CD8-positive, alpha-beta memory T cell (primary cell): ENCODE measurements at regions not wholly inside any gene's neighbourhood (a gene's known extent, or its start where the extent isn't known, plus 50 kb on each side); places are given as distances from the start of the nearest gene placed in this dataset.

Source experiments
- CTCF ChIA-PET: fragments of 350-600 bp; sonication (Branson Sonifier 250); formaldehyde crosslinking; loops from one replicate; lab custom pipeline; 2021; ENCODE audit warnings: antibody characterized with exemption; lab: Charles Lee
- POLR2A ChIA-PET: fragments of 350-600 bp; sonication (Branson Sonifier 250); formaldehyde crosslinking; loops from one replicate; lab custom pipeline; 2021; ENCODE audit warnings: antibody characterized with exemption; lab: Charles Lee
- DNase-seq, 5 donors: peaks; one replicate each; pipeline versions ENCODE4 v3.0.0 to v3.0.0-alpha.2; 2020 to 2022; ENCODE audit warnings: mixed read lengths in 1 of 5
- H3K27ac ChIP-seq: one replicate; pipeline ENCODE4 v1.7.0; 2013; ENCODE audit warnings: low read depth, mild to moderate bottlenecking, low read length, moderate library complexity
- H3K27me3 ChIP-seq: 2 replicates; pipeline ENCODE4 v1.7.0; 2013; ENCODE audit warnings: low read length, mild to moderate bottlenecking; ENCODE audit not compliant: insufficient read depth, poor library complexity, severe bottlenecking
- H3K36me3 ChIP-seq: 2 replicates; pipeline ENCODE4 v1.7.0; 2013; ENCODE audit warnings: mild to moderate bottlenecking, low read length, moderate library complexity; ENCODE audit not compliant: insufficient read depth
- H3K4me1 ChIP-seq: 2 replicates; pipeline ENCODE4 v1.7.0; 2013; ENCODE audit warnings: mild to moderate bottlenecking, low read length, moderate library complexity; ENCODE audit not compliant: insufficient read depth
- H3K4me3 ChIP-seq: 2 replicates; pipeline ENCODE4 v1.7.0; 2013; ENCODE audit warnings: mild to moderate bottlenecking, low read length
- H3K9me3 ChIP-seq: 2 replicates; pipeline ENCODE4 v1.7.0; 2013; ENCODE audit warnings: mild to moderate bottlenecking, low read length
- H3K27ac Mint-ChIP-seq, 8 donors: one replicate each; pipeline ENCODE4 v1.8.0; 2020 to 2021; ENCODE audit warnings: mixed read lengths in 8 of 8, mild to moderate bottlenecking in 6 of 8, inconsistent platforms in 3 of 8, moderate library complexity in 3 of 8
- H3K27me3 Mint-ChIP-seq, 2 donors: one replicate each; pipeline ENCODE4 v1.8.0; 2020 to 2021; ENCODE audit warnings: mixed read lengths in 2 of 2, mild to moderate bottlenecking in 1 of 2, moderate library complexity in 1 of 2
- H3K36me3 Mint-ChIP-seq, 3 donors: one replicate each; pipeline ENCODE4 v1.8.0; 2020 to 2021; ENCODE audit warnings: mixed read lengths in 3 of 3, inconsistent platforms in 1 of 3, mild to moderate bottlenecking in 1 of 3
- H3K4me1 Mint-ChIP-seq, 3 donors: one replicate each; pipeline ENCODE4 v1.8.0; 2020 to 2021; ENCODE audit warnings: mixed read lengths in 3 of 3, inconsistent platforms in 1 of 3, mild to moderate bottlenecking in 1 of 3
- H3K4me3 Mint-ChIP-seq, 7 donors: one replicate each; pipeline ENCODE4 v1.8.0; 2020 to 2021; ENCODE audit warnings: mixed read lengths in 7 of 7, mild to moderate bottlenecking in 6 of 7, moderate library complexity in 4 of 7, inconsistent platforms in 2 of 7
- H3K9me3 Mint-ChIP-seq, 5 donors: one replicate each; pipeline ENCODE4 v1.8.0; 2020 to 2022; ENCODE audit warnings: mixed read lengths in 5 of 5, mild to moderate bottlenecking in 3 of 5, moderate library complexity in 2 of 5, inconsistent platforms in 1 of 5

DNA sequence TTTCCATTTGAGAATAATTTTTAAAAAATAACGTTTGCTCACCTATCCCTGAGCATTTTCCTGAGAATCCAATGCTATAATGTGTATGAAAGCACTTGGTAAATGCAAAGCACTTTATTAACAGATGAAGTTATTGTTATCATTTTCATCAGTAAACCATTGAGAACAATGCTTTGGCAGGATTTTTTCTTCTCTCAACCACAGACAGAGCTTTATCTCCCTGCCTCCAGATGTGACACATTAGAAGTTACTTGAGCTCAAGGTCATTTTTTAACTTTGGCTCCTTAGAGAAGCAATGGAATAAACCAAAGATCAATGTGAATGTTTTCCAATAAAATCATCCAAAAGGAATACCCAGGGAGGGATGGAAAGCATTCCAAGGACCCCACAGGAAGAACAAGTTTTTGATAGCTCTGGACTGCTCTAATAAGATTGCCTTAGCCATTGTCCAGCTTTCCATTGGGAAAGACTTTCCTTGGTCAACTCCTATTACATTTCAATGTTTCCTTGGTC, 118.9 kb upstream of the NT5C1B start:
- H3K4me3 Mint-ChIP-seq, result no peak overlapping the region
- DNase-seq, result no peak
- no peaks in the 10 kb centered on the region for H3K4me1 Mint-ChIP-seq
- peaks cover 3 to 15% (median 7%) of the 10 kb centered on the region in 5 donors for H3K9me3 Mint-ChIP-seq
- H3K27ac ChIP-seq, result no peak overlapping the region
- ChIA-PET POLR2A (no interaction called here), CTCF (no interaction called here)
- no peak overlapping the region for H3K27ac Mint-ChIP-seq
- no peaks in the 10 kb centered on the region for H3K4me1 ChIP-seq
- H3K27me3 Mint-ChIP-seq, result no peaks in the 10 kb centered on the region
- no peaks in the 10 kb centered on the region for H3K27me3 ChIP-seq
- no peaks in the 10 kb centered on the region for H3K36me3 ChIP-seq
- H3K4me3 ChIP-seq, result no peak overlapping the region
- H3K36me3 Mint-ChIP-seq, result peaks cover 0 to 22% (median 5%) of the 10 kb centered on the region in 3 donors
- H3K9me3 ChIP-seq, result no peaks in the 10 kb centered on the region

DNA sequence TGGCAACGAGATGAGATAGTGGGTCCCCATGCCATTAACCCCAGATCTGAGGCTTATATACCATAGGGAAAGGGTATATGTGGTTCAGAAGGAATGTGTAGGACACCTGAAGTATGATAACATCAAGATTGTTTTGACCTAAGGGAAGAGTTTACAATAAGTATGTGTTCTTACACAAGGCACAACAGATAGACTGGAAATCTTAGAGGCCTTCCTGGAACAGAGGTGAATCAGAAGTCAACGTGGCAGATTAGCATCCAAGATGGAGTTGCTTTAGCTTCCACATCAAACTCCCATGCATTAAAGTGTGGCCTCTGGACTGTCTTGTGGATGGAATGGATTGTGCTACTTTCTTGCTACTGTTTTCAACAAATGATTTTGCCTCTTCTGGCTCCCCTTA, 116.6 kb upstream of the NT5C1B start:
- Histone ChIP-seq H3K4me1 (no peaks in the 10 kb centered on the region), H3K4me3 (no peak overlapping the region), H3K27ac (no peak overlapping the region), H3K27me3 (no peaks in the 10 kb centered on the region), H3K36me3 (no peaks in the 10 kb centered on the region), H3K9me3 (no peaks in the 10 kb centered on the region)
- H3K9me3 Mint-ChIP-seq, result peaks cover 0 to 2% (median 0%) of the 10 kb centered on the region in 5 donors
- peaks cover 0 to 2% of the 10 kb centered on the region in 2 donors for H3K27me3 Mint-ChIP-seq
- peaks cover 0 to 23% (median 2%) of the 10 kb centered on the region in 3 donors for H3K36me3 Mint-ChIP-seq
- no peaks in the 10 kb centered on the region for H3K4me1 Mint-ChIP-seq
- no peak overlapping the region for H3K27ac Mint-ChIP-seq
- CTCF ChIA-PET, result no interaction called here
- no peak overlapping the region for H3K4me3 Mint-ChIP-seq
- POLR2A ChIA-PET, result no interaction called here
- DNase-seq, result no peak

DNA sequence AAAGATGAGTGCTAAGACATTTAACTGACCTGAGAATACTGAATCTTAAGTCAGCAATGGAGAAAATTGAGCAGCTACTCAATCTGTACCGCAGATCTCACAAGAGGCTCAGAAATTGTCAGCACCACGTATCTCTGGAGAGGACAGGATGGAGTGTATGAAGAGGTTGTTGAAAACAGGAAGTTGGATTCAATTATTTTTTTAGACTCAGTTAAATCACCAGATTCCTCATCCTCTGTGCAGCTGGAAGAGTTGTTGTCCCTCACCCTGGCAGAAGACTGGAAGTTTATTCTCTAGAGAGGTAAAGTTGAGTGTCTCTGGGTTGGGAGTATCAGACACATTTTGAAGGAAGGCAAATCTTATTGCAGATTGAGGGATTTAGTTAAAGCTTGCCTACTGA, 114.9 kb upstream of the NT5C1B start:
- no peaks in the 10 kb centered on the region for H3K9me3 ChIP-seq
- no peak overlapping the region for H3K4me3 Mint-ChIP-seq
- no peak overlapping the region for H3K4me3 ChIP-seq
- peaks cover 0 to 1% (median 0%) of the 10 kb centered on the region in 5 donors for H3K9me3 Mint-ChIP-seq
- CTCF ChIA-PET, result no interaction called here
- no peaks in the 10 kb centered on the region for H3K4me1 ChIP-seq
- no peak overlapping the region for H3K27ac ChIP-seq
- H3K36me3 Mint-ChIP-seq, result peaks cover 2 to 31% (median 4%) of the 10 kb centered on the region in 3 donors
- no peaks in the 10 kb centered on the region for H3K36me3 ChIP-seq
- H3K27me3 Mint-ChIP-seq, result peaks cover 0 to 2% of the 10 kb centered on the region in 2 donors
- POLR2A ChIA-PET, result no interaction called here
- DNase-seq, result no peak
- H3K27ac Mint-ChIP-seq, result no peak overlapping the region
- no peaks in the 10 kb centered on the region for H3K27me3 ChIP-seq
- no peaks in the 10 kb centered on the region for H3K4me1 Mint-ChIP-seq

DNA sequence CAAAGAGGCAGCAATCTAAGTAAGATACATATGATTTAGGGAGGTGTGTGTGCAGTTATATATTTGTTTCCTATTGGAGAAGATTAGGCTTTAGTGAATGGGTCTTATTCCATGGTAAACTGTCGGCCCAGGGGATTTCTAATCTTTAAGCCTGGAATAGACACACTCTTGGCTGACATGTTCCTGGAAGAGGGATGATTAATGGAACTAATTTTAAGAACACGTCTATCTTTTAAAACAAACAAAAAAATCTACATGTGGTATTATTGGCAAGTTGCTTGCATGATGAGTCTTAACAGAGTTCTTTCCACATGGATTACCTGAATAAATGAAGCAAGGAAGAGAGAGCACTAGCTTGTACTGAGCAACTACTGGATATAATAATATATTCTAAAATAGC, 114.2 kb upstream of the NT5C1B start:
- Histone ChIP-seq H3K4me1 (no peaks in the 10 kb centered on the region), H3K9me3 (no peaks in the 10 kb centered on the region), H3K27ac (no peak overlapping the region), H3K27me3 (no peaks in the 10 kb centered on the region), H3K4me3 (no peak overlapping the region), H3K36me3 (no peaks in the 10 kb centered on the region)
- POLR2A ChIA-PET, result no interaction called here
- H3K9me3 Mint-ChIP-seq, result no peaks in the 10 kb centered on the region
- CTCF ChIA-PET, result no interaction called here
- H3K4me3 Mint-ChIP-seq, result no peak overlapping the region
- DNase-seq, result no peak
- H3K27ac Mint-ChIP-seq, result no peak overlapping the region
- peaks cover 0 to 2% of the 10 kb centered on the region in 2 donors for H3K27me3 Mint-ChIP-seq
- no peaks in the 10 kb centered on the region for H3K4me1 Mint-ChIP-seq
- H3K36me3 Mint-ChIP-seq, result peaks cover 2 to 31% (median 4%) of the 10 kb centered on the region in 3 donors

DNA sequence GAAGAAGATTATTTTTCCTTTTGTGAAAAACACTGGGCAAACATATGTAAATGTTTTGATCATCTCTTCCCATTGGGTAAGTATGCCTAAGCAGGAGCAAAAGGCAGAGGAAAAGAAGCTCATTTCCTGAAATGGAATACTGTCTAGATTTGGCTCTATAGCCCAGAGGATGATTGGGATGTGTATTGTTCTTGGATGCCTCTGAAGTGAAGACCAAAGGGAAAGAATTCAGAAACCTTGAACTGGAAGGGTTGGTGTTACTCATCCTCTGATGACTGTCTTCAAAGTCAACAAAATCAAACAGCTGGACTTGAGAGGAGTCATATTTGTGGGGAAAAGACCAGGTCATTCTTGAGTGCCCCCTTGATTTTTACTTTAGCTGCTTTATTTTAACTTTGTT, 112.6 kb upstream of the NT5C1B start:
- Mint-ChIP-seq H3K4me1 (no peaks in the 10 kb centered on the region), H3K27ac (no peak overlapping the region), H3K27me3 (peaks cover 0 to 2% of the 10 kb centered on the region in 2 donors), H3K36me3 (peaks cover 2 to 31% (median 4%) of the 10 kb centered on the region in 3 donors), H3K4me3 (no peak overlapping the region), H3K9me3 (peaks cover 0 to 3% (median 0%) of the 10 kb centered on the region in 5 donors)
- H3K36me3 ChIP-seq, result no peaks in the 10 kb centered on the region
- H3K27me3 ChIP-seq, result no peaks in the 10 kb centered on the region
- H3K9me3 ChIP-seq, result no peaks in the 10 kb centered on the region
- ChIA-PET CTCF (no interaction called here), POLR2A (no interaction called here)
- no peaks in the 10 kb centered on the region for H3K4me1 ChIP-seq
- H3K27ac ChIP-seq, result no peak overlapping the region
- no peak for DNase-seq
- H3K4me3 ChIP-seq, result no peak overlapping the region

DNA sequence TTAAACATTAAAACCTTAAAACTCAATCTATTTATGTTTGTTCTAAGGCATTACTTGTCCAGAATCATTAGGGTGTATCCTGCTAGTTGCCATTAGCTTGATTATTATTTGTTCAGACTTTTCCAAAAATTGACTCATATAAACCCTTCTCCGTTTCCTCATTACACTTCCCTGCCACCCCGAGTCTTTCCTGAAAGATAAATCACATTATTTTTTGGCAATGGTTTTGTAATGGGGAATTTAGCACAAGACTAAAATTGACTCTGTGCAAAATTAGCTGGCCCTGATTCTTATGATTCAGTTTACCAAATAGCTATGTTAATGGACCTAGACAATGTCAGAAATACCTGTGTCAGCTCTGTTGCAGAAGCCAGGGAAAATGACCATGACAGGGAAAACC, 112.2 kb upstream of the NT5C1B start:
- no peaks in the 10 kb centered on the region for H3K4me1 Mint-ChIP-seq
- Histone ChIP-seq H3K27ac (no peak overlapping the region), H3K36me3 (no peaks in the 10 kb centered on the region), H3K27me3 (no peaks in the 10 kb centered on the region), H3K9me3 (no peaks in the 10 kb centered on the region), H3K4me3 (no peak overlapping the region), H3K4me1 (no peaks in the 10 kb centered on the region)
- no peak overlapping the region for H3K4me3 Mint-ChIP-seq
- CTCF ChIA-PET, result no interaction called here
- DNase-seq, result no peak
- peaks cover 0 to 2% of the 10 kb centered on the region in 2 donors for H3K27me3 Mint-ChIP-seq
- H3K36me3 Mint-ChIP-seq, result peaks cover 2 to 35% (median 4%) of the 10 kb centered on the region in 3 donors
- H3K27ac Mint-ChIP-seq, result no peak overlapping the region
- peaks cover 0 to 6% (median 0%) of the 10 kb centered on the region in 5 donors for H3K9me3 Mint-ChIP-seq
- POLR2A ChIA-PET, result no interaction called here

DNA sequence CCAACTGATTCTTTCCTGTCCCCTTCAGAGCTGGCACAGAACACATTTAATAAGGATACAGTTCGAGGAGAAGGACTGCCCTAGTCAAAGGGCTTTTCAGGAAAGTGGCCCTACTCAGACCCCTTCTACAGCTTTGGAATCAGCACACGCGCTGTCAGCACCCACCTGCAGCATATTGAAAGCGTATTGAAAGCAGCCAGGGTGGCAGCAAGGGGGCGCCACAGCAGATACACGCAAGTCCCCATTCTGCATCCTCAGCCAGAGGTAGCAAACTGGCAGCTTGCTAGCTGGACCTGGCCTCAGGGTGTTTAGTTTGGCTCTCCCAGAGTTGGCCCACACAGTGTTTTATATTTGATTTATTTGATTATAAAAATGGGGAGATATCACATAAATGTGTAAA, 101.0 kb upstream of the NT5C1B start:
- H3K36me3 ChIP-seq, result no peaks in the 10 kb centered on the region
- Mint-ChIP-seq H3K4me3 (no peak overlapping the region), H3K27ac (no peak overlapping the region), H3K9me3 (peaks cover 0 to 8% (median 5%) of the 10 kb centered on the region in 5 donors), H3K36me3 (peaks cover 4 to 31% (median 5%) of the 10 kb centered on the region in 3 donors), H3K4me1 (no peaks in the 10 kb centered on the region), H3K27me3 (no peaks in the 10 kb centered on the region)
- no peak overlapping the region for H3K27ac ChIP-seq
- POLR2A ChIA-PET, result no interaction called here
- no peaks in the 10 kb centered on the region for H3K4me1 ChIP-seq
- H3K27me3 ChIP-seq, result no peaks in the 10 kb centered on the region
- H3K9me3 ChIP-seq, result no peaks in the 10 kb centered on the region
- CTCF ChIA-PET, result no interaction called here
- H3K4me3 ChIP-seq, result no peak overlapping the region
- no peak for DNase-seq

DNA sequence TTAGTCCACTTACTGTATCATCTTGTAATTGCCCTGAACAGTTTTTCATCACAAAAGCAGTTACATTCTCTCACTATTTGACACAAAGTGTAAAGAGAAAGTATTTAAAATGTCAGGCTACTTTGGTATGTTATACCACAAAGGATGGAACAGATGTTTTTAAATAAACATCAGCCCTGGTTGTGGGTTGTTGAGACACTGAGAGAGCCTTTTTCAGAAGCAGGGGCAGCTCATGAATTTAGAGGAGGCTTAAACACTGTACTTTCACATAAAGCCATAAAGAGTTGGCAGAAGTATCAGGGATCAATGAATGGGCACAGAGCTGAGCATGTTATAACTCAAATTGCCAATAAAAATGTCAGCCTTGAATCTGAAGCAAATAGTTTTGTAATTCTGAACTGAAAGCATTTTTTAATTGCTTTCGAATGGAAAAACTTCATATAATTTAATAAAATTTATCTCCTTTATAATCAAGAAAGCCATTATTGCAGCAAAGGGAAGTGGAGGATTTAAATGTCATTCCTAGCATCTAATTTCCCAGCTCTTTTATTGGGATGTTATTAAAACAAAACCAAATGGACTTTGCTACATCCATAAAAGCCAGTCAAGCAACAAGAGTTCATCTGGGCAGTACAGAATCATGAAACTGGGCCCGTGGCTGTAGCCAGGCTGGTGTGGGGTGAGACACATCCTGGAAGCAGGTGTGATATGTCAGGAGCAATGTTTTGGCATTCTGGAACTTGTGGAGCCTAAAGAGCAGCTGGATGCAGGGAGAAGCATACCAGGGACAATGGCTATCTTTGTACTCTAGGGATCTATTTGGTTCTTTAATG, 95.1 kb upstream of the NT5C1B start:
- CTCF ChIA-PET, result interaction anchor here (0.7 kb wide), 1 partner anchor 273 kb away, joined by 3 read pairs; no protein-coding TSS in a partner anchor

More for the DNA sequence above, 95.1 kb upstream of the NT5C1B start:
- Histone ChIP-seq H3K9me3 (no peaks in the 10 kb centered on the region), H3K27me3 (no peaks in the 10 kb centered on the region), H3K36me3 (no peaks in the 10 kb centered on the region), H3K27ac (no peak overlapping the region), H3K4me3 (no peak overlapping the region), H3K4me1 (no peaks in the 10 kb centered on the region)
- Mint-ChIP-seq H3K36me3 (peaks cover 0 to 52% (median 1%) of the 10 kb centered on the region in 3 donors), H3K27ac (peak overlapping the region in 1 of 8 donors; percentile 42), H3K27me3 (peaks cover 0 to 1% of the 10 kb centered on the region in 2 donors), H3K4me3 (no peak overlapping the region), H3K4me1 (peaks cover 0 to 12% (median 10%) of the 10 kb centered on the region in 3 donors), H3K9me3 (peaks cover 0 to 3% (median 0%) of the 10 kb centered on the region in 5 donors)
- POLR2A ChIA-PET, result no interaction called here
- DNase-seq, result no peak
